KG1 (cell line): ENCODE measurements at regions not wholly inside any gene's neighbourhood (a gene's known extent, or its start where the extent isn't known, plus 50 kb on each side); places are given as distances from the start of the nearest gene placed in this dataset.
"Not testable (repeated sequence)": the region's sequence is repeated elsewhere in the genome, so short reads cannot be mapped to it uniquely, and the experiment has no call there.

Experiments
- DNase-seq: peaks from one replicate; lab custom pipeline; 2025; lab: John Stamatoyannopoulos, UW

DNA sequence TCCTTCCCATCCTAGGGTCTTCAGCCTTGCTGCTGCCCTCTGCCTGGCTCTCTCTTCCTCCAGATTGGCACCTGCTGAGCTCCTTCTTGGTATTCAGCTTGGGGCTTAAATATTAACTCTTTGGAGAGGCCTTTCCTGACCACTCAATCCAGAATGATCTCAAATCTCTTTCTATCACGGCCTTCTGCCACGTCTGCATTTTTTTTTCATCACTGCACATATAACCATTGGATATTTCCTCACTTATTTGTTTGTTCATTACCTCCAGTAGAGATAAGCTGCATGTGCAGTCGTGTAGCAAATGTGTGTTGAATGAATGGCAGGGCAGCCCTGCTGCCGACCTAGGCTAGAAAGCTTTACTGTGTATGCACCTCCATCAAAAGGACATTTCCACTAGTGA lies 51.6 kb upstream of the MPP7 start:
- no peak for DNase-seq

- no peak for DNase-seq
Observed at GRCh38 chr10:28355376-28355775, 52.5 kb upstream of the MPP7 start.

DNA sequence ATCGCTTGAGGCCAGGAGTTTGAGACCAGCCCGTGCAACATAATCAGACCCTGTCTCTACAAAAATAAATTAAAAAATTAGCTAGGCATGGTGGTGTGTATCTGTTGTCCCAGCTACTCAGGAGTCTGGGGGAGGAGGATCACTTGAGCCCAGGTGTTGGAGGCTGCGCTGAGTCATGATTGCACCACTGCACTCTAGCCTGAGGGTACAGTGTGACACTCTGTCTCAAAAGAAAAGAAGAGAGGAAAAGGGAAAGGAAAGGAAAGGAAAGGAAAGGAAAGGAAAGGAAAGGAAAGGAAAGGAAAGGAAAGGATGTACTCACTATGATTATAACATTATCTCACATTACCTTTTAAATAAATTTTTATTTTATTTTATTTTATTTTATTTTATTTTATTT lies 56.5 kb upstream of the MPP7 start:
- no peak for DNase-seq

DNA sequence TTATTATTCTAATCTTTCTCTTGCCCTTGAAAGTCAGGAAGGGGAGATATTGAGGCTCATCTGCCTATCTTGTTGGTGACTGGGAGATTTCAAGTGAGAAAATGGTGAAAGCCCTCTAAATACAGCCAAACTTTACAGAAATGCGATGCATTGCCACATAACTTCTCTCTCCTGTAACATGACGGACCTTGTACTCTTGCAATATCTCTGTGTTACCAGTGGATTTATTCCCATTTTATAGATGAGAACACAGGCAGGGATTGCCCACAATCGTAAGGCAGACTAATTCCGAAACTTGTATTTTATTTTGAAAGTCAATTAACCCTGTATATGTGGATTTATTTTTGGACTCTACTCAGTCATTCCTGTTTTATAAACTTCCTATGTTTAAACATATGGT lies 57.3 kb upstream of the MPP7 start:
- no peak for DNase-seq

DNA sequence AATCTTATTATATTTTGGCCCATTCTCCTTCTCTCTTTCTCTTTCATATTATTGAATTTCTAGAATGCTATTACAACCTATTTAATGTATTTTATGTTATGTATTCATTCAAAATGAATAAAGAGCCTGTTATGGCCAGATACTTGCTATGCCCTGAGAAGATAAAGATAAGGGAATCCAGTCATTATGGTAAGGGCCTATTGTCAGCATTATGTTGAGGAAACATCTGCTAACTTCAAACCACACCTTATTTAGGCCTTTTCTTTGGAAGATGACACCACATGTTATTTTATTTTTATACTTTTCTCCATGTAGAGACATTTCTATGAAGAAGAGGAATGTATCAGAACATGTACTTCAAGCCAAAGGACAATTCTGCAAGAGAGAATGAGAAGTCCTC lies 60.5 kb upstream of the MPP7 start:
- DNase-seq: no peak

- DNase-seq: no peak
Observed at GRCh38 chr10:28365840-28366239, 63.0 kb upstream of the MPP7 start.

GRCh38 chr10:28366994-28367393 lies 64.1 kb upstream of the MPP7 start:
- no peak for DNase-seq

DNA sequence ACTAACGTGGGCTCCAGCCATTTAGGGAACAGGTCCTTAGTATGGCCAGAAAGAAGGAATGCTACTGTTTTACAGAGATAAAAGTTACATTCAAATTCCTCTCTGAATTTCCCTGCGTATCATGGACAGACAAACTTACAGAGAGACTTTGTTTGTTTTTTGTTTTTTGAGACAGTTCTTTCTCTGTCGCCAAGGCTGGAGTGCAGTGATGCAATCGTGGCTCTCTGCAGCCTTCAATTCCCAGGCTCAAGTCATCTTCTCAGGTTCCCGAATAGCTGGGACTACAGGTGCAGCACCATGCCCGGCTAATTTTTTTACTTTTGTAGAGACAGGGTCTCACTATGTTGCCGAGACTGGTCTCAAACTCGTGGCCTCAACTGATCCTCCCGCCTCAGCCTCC lies 64.5 kb upstream of the MPP7 start:
- no peak for DNase-seq

DNA sequence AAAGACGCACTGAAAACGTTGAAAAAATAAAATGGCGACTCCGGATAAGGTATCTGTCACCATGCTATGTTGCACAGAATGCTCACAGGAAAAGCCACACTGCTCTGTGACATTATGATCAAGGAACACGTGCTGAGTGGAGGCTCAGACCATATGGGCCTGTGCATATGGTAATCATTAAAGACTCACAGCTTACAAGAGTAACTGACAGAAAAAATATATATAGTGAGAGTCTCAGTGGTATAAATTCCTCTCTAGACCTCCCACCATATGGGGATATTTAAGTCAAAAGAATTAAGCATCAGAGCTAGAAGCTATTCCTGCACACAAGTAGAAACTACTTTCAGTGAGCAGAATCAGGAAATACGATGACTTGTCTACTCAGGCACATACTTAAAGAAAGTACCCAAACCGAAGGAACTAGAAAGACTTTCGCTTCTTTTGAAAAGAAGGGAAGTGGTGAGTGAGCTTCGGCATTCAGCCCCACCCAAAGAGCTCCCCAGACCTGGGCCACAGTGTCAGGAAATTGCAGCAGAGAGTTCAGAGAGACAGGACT lies 65.1 kb upstream of the MPP7 start:
- peak; percentile 28 for DNase-seq

- no peak for DNase-seq
Observed at GRCh38 chr10:28370107-28370835, 67.4 kb upstream of the MPP7 start.

DNA sequence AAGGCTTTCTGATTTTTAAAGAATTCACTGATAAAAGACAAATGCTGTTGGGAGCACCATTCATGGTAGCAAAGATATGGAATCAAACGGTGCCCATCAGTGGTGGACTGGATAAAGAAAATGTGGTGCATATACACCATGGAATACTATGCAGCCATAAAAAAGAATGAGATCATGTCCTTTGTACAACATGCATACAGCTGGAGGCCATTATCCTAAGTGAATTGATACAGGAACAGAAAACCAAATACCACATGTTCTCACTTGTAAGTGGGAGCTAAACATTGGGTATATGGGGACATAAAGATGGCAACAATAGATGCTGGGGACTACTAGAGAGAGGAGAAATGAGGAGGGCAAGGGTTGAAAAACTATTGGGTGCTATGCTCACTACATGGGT lies 68.8 kb upstream of the MPP7 start:
- not testable (repeated sequence) for DNase-seq

DNA sequence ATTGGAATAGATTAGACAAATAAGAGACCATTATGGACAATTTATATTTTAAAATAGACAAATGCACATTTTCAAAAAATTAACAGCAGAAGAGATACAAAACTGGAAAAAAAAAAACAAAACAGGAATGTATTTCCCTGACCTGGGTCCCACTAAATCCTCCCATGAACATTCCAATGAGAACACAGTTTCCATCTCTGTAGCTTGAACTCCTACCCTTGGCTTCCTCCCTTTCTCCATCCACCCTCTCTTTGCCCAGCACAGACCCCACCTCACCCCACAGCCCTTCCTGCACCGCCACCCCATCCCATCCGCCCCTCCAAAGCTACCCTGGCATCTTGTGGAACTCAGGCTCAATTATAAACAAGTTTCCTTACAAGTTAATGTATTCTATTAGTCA lies 71.2 kb upstream of the MPP7 start:
- no peak for DNase-seq

GRCh38 chr10:28375399-28376354 lies 72.8 kb upstream of the MPP7 start:
- DNase-seq: no peak

DNA sequence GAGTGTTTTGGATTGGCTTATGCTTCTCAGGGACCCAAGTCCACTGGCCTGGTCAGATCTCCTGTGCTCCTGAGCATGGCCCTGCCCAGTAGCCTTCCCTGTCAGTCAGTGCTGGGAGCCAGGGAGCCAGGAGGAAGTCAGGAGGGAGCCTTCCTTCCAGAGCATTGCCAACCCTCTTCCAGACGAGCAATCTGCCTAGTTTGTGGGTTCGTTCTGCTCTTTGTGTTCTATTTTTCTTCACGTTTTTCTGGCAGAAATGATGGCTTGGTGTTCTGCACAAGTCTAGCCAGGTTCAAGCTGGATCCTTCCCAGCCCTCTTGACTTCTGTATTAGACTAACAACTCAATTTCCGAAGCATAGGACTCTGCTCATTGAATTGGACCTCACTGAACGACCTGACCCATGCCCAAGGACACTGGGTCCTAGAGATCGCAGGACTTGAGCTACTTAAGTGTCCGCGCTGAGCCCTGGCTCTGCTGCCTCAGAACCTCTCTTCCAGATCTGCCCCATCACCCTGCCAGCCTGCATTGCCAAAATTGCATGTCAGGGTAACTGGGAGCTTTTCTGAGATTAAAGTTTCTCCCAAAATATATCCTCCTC lies 76.2 kb upstream of the MPP7 start:
- no peak for DNase-seq

DNA sequence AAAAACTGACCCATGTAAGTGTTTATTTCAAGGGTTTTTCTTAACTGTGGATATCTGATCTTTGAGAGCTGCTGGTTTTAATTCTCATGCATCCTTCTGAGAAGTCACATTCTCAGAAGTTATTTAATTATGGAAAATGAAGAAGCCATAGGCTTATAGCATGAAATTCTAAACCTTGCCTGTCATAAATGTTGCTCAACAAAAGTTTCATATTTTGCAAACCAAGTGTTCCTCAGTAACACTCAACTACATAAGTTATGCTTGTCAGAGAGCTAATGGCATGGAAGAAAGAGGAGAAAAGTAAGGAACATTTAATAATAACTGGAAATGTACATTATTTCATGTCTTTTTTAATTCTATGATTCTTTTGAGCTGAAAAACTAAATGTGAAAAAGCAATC lies 78.6 kb upstream of the MPP7 start:
- DNase-seq: no peak

DNA sequence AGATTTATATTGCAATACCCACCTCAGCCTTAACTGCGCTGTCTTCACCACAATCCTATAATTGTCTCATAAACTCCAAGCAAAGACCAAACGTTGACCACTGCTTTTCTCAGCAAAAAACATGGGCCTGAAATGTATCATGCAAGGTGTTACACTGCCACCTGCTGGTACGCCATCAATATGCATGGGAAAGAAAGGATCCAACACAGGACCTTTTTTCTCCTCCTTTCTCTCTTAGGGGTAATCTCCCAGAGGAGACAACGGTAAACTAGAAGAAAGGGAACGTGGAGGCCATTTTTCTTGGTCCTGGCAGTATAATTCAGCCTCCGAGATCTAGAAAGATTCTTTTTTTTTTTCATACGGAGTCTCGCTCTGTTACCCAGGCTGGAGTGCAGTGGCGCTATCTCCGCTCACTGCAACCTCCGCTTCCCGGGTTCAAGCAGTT lies 79.1 kb upstream of the MPP7 start:
- peak; percentile 51 for DNase-seq

DNA sequence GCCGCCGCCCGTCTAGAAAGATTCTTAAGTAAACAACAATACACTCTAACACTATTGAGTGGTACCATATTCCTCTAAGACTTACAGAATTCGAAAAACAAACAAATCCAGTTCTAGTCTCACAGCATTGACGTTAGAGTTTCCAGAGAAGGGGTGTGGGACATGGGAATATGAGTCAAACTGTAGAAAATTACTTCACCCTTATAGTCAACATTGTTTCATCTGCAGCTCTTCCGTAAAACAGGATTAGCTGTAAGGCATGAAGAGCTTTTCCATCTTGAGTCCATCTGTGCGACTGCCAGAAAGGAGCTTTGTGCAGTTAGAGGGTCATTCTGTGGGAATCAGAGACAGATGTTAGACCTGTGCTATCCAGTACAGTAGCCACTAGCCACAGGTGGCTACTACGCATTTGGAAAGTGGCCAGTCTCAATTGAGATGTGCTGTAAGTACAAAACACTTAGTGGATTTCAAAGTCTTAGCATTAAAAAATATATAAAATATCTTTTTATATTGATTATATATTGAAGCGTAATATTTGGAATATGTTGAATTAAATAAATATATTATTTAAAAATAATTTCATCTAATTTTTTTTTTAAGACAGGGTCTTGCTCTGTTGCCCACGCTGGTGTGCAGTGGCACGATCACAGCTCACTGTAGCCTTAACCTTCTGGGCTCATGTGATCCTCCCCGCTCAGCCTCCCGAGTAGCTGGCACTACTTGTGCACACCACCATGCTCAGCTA lies 79.8 kb upstream of the MPP7 start:
- no peak for DNase-seq

DNA sequence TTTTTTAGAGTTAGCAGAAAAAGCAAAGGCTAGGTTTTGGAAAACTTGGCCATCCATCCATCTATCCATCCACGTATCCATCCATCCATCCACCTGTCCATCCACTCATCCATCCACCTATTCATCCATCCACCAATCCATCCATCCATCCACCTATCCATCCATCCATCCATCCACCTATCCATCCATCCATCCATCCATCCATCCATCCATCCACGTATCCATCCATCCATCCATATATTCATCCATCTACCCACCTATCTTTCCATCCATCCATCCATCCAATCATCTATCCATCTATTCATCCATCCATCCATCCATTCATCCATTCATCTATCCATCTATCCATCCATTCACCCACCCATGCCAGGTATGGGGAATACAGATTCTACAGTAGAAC lies 81.7 kb upstream of the MPP7 start:
- no peak for DNase-seq

GRCh38 chr10:28385748-28386502 lies 83.1 kb upstream of the MPP7 start:
- no peak for DNase-seq

DNA sequence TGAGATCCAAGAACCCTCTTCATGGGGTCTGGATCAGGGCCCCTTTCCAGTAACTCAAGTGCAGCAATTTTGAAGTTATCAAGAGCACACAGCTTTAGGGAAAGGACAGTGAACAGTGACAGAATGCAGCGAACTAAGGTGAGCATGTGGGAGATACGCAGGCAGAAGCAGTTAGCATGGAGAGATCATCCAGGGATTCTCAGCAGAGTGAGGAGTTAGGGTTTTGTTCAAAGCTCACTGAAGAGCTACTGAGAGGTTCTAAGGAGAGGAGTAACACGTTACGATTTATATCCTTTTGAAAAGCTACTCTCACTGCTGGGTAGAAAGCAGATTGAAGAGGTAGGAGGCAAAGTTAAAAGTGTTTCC lies 83.6 kb upstream of the MPP7 start:
- no peak for DNase-seq

DNA sequence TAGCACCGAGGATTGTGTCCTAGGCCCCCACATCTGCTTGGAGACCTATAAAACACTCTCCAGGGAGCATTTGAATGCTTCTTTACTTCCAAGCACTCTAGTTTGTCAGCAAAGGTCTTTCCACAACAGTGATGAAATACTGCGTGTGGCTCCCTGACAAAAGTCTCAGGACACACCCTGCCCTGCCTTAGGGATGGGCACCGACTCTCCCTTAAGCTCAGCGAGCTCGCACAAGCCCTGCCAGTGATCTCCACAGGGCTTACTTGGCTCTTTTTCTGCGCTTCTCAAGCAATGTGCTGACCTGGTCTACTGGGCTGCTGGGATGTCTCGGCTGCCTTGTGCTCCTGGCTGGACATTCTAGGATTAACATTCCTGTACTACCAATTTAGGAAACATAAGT lies 84.3 kb upstream of the MPP7 start:
- DNase-seq: no peak
